Lower lobe of right lung (tissue), 2 donors: ENCODE measurements at regions not wholly inside any gene's neighbourhood (a gene's known extent, or its start where the extent isn't known, plus 50 kb on each side); places are given as distances from the start of the nearest gene placed in this dataset.
A peak's percentile ranks its signal among the peaks of the same experiment; 100 is the strongest.

Source experiments
- ATAC-seq, 2 donors: fragments of 200-7000 bp; cut with Tn5 transposase; one replicate each; pipeline ENCODE4 v1.9.1; 2020 to 2022; ENCODE audit warnings: mild to moderate bottlenecking in 2 of 2, moderate library complexity in 2 of 2
- DNase-seq: peaks from one replicate; pipeline ENCODE4 v3.0.0-alpha.2; 2020
- H3K27ac ChIP-seq: fragments of 200-600 bp; one replicate; pipeline ENCODE4 v1.8.0; 2022
- H3K27me3 ChIP-seq: fragments of 200-600 bp; one replicate; pipeline ENCODE4 v1.8.0; 2022; ENCODE audit warnings: low read depth
- H3K36me3 ChIP-seq: fragments of 200-600 bp; one replicate; pipeline ENCODE4 v1.8.0; 2022; ENCODE audit warnings: mild to moderate bottlenecking
- H3K4me1 ChIP-seq: fragments of 200-600 bp; one replicate; pipeline ENCODE4 v1.8.0; 2022
- H3K4me3 ChIP-seq: fragments of 200-600 bp; one replicate; pipeline ENCODE4 v1.8.0; 2022; ENCODE audit warnings: mild to moderate bottlenecking
- H3K9me3 ChIP-seq: fragments of 200-600 bp; one replicate; pipeline ENCODE4 v1.8.0; 2022
- intact Hi-C: fragments of 100-400 bp; cut with DNase I; formaldehyde crosslinking; loops from one replicate; pipeline ENCODE4 v1.11.0; 2022
- TF ChIP-seq, protein P1 (sequence below): fragments of 200-600 bp; IDR thresholded peaks from one replicate; pipeline ENCODE4 v1.8.0; 2022; ENCODE audit warnings: antibody characterized with exemption, mild to moderate bottlenecking
- donor health status: DM: no; HTN: yes; CAD: no; lungs with severe emphysema.

DNA sequence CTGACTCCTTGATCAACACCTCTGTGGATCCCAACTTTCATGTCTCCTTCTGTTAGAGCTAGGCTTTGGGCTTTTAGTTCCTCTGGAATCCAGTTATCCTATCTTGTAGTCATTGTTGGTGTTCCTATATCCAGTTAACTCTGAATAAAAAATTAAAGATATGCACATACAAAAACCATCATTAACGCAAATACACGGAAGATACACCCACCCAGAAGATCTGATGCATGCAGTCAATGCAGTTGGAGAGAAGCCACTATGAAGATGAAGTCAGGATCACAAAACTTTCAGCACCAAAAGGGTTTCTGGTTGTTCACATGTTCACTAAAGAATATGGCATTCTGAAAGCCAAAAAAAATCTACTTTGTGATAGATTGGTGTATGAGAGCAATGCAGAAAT lies 123.6 kb upstream of the LHX8 start:
- Histone ChIP-seq H3K4me3 (no peak overlapping the region), H3K36me3 (no peaks in the 10 kb centered on the region), H3K27ac (no peak overlapping the region), H3K27me3 (no peaks in the 10 kb centered on the region), H3K4me1 (no peaks in the 10 kb centered on the region), H3K9me3 (no peaks in the 10 kb centered on the region)
- no peak for ATAC-seq
- no peak for DNase-seq
- intact Hi-C loops = no loop called here
- TF ChIP-seq, protein P1, sequence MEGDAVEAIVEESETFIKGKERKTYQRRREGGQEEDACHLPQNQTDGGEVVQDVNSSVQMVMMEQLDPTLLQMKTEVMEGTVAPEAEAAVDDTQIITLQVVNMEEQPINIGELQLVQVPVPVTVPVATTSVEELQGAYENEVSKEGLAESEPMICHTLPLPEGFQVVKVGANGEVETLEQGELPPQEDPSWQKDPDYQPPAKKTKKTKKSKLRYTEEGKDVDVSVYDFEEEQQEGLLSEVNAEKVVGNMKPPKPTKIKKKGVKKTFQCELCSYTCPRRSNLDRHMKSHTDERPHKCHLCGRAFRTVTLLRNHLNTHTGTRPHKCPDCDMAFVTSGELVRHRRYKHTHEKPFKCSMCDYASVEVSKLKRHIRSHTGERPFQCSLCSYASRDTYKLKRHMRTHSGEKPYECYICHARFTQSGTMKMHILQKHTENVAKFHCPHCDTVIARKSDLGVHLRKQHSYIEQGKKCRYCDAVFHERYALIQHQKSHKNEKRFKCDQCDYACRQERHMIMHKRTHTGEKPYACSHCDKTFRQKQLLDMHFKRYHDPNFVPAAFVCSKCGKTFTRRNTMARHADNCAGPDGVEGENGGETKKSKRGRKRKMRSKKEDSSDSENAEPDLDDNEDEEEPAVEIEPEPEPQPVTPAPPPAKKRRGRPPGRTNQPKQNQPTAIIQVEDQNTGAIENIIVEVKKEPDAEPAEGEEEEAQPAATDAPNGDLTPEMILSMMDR = no peak

DNA sequence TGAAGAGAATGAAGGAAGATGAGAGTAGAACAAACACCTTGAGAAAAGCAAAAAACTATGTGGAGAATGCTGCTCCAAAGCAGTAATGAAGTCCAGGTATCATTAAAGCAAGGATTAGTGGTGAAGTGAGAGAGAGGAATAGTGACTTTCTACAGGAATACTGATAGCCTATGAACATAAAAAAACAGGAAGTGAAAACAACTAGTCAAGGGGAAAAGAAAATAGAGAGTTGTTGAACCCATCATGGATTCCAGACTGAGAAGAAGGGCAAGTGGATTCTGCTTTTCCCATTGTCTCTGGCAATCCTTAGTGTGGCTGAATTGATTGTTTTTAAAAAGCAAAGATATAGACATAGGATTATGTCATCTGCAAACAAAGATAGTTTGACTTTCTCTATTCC lies 119.9 kb upstream of the LHX8 start:
- ATAC-seq (no peak), DNase-seq (no peak)
- TF ChIP-seq, protein P1 = no peak
- Histone ChIP-seq H3K4me3 (no peak overlapping the region), H3K27me3 (no peaks in the 10 kb centered on the region), H3K9me3 (peaks cover 11% of the 10 kb centered on the region), H3K36me3 (no peaks in the 10 kb centered on the region), H3K27ac (no peak overlapping the region), H3K4me1 (no peaks in the 10 kb centered on the region)
- intact Hi-C loops = no loop called here

- Histone ChIP-seq H3K9me3 (no peaks in the 10 kb centered on the region), H3K4me3 (no peak overlapping the region), H3K27me3 (no peaks in the 10 kb centered on the region), H3K27ac (no peak overlapping the region), H3K36me3 (no peaks in the 10 kb centered on the region), H3K4me1 (no peaks in the 10 kb centered on the region)
- DNase-seq = no peak
- ATAC-seq = no peak
- intact Hi-C loops = no loop called here
- TF ChIP-seq, protein P1 = no peak
Measured at GRCh38 chr1:75023005-75023404, 111.2 kb upstream of the LHX8 start.

DNA sequence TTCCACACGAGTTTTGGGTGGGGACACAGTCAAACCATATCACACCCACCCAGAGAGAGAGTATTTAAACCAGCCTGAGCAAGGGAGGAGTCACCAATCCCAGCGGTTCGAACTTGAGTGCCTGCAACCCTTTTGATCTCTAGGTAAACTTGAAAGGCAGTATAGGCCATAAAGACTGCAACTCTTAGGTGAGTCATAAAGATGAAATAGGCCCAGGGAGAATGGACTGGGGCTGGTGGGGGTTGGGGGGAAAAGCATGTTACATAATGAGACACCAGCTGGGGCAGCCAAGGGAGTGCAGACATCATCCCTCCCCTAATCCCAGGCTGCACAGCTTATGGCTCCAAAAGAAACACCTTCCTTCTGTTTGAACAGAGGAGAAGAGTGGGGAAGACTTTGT lies 99.8 kb upstream of the LHX8 start:
- peaks cover 4% of the 10 kb centered on the region for H3K9me3 ChIP-seq
- no peak for ATAC-seq

GRCh38 chr1:75035536-75035935 lies 98.7 kb upstream of the LHX8 start:
- TF ChIP-seq, protein P1 = no peak
- Histone ChIP-seq H3K4me1 (no peaks in the 10 kb centered on the region), H3K27ac (no peak overlapping the region), H3K9me3 (peaks cover 7% of the 10 kb centered on the region), H3K4me3 (no peak overlapping the region), H3K27me3 (no peaks in the 10 kb centered on the region), H3K36me3 (no peaks in the 10 kb centered on the region)
- intact Hi-C loops = no loop called here
- ATAC-seq (peak in 1 of 2 donors; percentile 17), DNase-seq (no peak)

More for the DNA sequence above, 99.8 kb upstream of the LHX8 start:
- Histone ChIP-seq H3K36me3 (no peaks in the 10 kb centered on the region), H3K27ac (no peak overlapping the region), H3K4me3 (no peak overlapping the region), H3K4me1 (no peaks in the 10 kb centered on the region), H3K27me3 (no peaks in the 10 kb centered on the region)
- TF ChIP-seq, protein P1 = no peak
- intact Hi-C loops = no loop called here
- no peak for DNase-seq

- Histone ChIP-seq H3K4me1 (no peaks in the 10 kb centered on the region), H3K27ac (no peak overlapping the region), H3K4me3 (no peak overlapping the region), H3K36me3 (no peaks in the 10 kb centered on the region), H3K9me3 (no peaks in the 10 kb centered on the region), H3K27me3 (no peaks in the 10 kb centered on the region)
- DNase-seq (no peak), ATAC-seq (no peak)
- intact Hi-C loops = no loop called here
- TF ChIP-seq, protein P1 = no peak
Measured at GRCh38 chr1:75053207-75053606, 81.0 kb upstream of the LHX8 start.
